Spleen (tissue), 7 donors: ENCODE measurements at regions not wholly inside any gene's neighbourhood (a gene's known extent, or its start where the extent isn't known, plus 50 kb on each side); places are given as distances from the start of the nearest gene placed in this dataset.
"Not testable (repeated sequence)": the region's sequence is repeated elsewhere in the genome, so short reads cannot be mapped to it uniquely, and the experiment has no call there.

Experiments
- POLR2A ChIP-seq, 3 donors: fragments of 450-650 bp; IDR thresholded peaks; one replicate each; pipeline ENCODE4 v1.5.1; 2017; ENCODE audit warnings: antibody characterized with exemption in 3 of 3, mild to moderate bottlenecking in 1 of 3
- POLR2AphosphoS5 ChIP-seq, 3 donors: sonication (generic); formaldehyde crosslinking; IDR thresholded peaks; one replicate each; pipeline ENCODE4 v1.5.1; 2017; ENCODE audit warnings: antibody characterized with exemption in 3 of 3
- TF ChIP-seq, protein P1 (sequence below), 11 experiments: fragments of 200-600 bp in 7 of 11; fragments of 450-650 bp in 4 of 11; sonication (generic) in 4 of 11; IDR thresholded peaks in 8 of 11; conservative IDR thresholded peaks in 3 of 11; 1 replicate in 7 of 11; 2 replicates in 4 of 11; pipeline versions ENCODE4 v1.4.0 to v1.8.0; 2016 to 2021; ENCODE audit warnings: antibody characterized with exemption in 11 of 11, inconsistent platforms in 4 of 11, mild to moderate bottlenecking in 1 of 11
- donor health status: DM: no; HTN: no; CAD: no; lungs with moderate emphysema.
- donor health status: DM: no; HTN: no; CAD: no.
- donor health status: DM: no; HTN: no; CAD: no.

DNA sequence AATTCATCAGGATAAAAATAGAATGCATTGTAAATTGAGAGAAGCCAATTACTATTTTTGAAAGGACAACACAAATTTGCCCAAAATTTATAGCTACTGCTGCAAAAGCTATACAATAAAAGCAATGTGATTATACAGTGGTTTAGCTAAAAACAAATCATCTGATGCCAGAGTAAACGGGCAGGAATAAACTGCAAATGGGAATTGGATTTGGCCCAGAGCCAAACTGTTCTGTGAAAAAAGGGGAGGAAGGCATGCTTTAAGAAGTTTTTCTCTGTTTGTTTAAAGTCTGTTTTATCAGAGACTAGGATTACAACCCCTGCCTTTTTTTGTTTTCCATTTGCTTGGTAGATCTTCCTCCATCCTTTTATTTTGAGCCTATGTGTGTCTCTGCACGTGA lies 317.5 kb downstream of the LMO7 start:
- TF ChIP-seq, protein P1, sequence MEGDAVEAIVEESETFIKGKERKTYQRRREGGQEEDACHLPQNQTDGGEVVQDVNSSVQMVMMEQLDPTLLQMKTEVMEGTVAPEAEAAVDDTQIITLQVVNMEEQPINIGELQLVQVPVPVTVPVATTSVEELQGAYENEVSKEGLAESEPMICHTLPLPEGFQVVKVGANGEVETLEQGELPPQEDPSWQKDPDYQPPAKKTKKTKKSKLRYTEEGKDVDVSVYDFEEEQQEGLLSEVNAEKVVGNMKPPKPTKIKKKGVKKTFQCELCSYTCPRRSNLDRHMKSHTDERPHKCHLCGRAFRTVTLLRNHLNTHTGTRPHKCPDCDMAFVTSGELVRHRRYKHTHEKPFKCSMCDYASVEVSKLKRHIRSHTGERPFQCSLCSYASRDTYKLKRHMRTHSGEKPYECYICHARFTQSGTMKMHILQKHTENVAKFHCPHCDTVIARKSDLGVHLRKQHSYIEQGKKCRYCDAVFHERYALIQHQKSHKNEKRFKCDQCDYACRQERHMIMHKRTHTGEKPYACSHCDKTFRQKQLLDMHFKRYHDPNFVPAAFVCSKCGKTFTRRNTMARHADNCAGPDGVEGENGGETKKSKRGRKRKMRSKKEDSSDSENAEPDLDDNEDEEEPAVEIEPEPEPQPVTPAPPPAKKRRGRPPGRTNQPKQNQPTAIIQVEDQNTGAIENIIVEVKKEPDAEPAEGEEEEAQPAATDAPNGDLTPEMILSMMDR (IDR thresholded peaks at IDR 0.05 in 8 of 11, conservative IDR thresholded peaks at IDR 0.05 in 3 of 11) = not testable (repeated sequence)
- not testable (repeated sequence) for TF ChIP-seq POLR2A, POLR2AphosphoS5 (IDR thresholded peaks at IDR 0.05)
